ENCODE measurements at regions not wholly inside any gene's neighbourhood (a gene's known extent, or its start where the extent isn't known, plus 50 kb on each side); places are given as distances from the start of the nearest gene placed in this dataset.

DNA sequence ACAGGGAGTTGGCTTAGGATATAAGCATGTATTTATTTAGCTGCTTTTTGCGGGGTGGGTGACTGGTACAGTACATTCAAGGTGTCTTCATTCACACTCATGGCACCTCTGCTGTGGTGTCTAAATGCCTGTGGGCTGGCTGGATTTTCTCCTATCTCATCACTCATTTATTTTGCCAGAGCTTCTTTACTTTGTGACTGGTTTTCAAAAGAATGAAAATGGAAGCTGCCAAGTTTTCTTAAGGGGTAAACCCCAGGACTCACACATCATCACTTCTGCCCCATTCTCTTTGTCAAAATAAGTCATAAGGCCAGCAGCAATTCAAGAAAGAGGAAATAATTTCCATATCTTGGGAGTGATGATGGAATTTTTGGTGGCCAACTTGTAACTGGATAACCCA is 493.4 kb upstream of the ALCAM start:
- no peak for TF ChIP-seq CTCF (IDR thresholded peaks at IDR 0.05)
- TF ChIP-seq CEBPB (IDR thresholded peaks at IDR 0.05) = no peak
- TF ChIP-seq RNF2 (IDR thresholded peaks at IDR 0.05; ENCODE audit: borderline replicate concordance, low read depth) = no peak
- TF ChIP-seq RAD21 (conservative IDR thresholded peaks at IDR 0.05 in 1 of 2, IDR thresholded peaks at IDR 0.05 in 1 of 2) = no peak
- TF ChIP-seq SMC3 (IDR thresholded peaks at IDR 0.05) = no peak
- no peak for TF ChIP-seq RFX5 (IDR thresholded peaks at IDR 0.05)
- TF ChIP-seq CHD2 (IDR thresholded peaks at IDR 0.05; ENCODE audit: low read length, partially characterized antibody) = no peak
- TF ChIP-seq HDAC2 (IDR thresholded peaks at IDR 0.05) = no peak
- TF ChIP-seq EP300 (IDR thresholded peaks at IDR 0.05) = no peak
- TF ChIP-seq POLR2A (IDR thresholded peaks at IDR 0.05; ENCODE audit: low read length) = no peak
- TF ChIP-seq, protein P1, sequence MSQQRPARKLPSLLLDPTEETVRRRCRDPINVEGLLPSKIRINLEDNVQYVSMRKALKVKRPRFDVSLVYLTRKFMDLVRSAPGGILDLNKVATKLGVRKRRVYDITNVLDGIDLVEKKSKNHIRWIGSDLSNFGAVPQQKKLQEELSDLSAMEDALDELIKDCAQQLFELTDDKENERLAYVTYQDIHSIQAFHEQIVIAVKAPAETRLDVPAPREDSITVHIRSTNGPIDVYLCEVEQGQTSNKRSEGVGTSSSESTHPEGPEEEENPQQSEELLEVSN (IDR thresholded peaks at IDR 0.05; ENCODE audit: borderline replicate concordance, low read depth) = no peak
- no peak for TF ChIP-seq ZFP36 (IDR thresholded peaks at IDR 0.05; ENCODE audit: borderline replicate concordance, partially characterized antibody)
- no peak for TF ChIP-seq CBX8 (IDR thresholded peaks at IDR 0.05)
- no peak for TF ChIP-seq BCL3 (IDR thresholded peaks at IDR 0.05)

Data from A549 (cell line).